GM12865 (cell line): ENCODE measurements at regions not wholly inside any gene's neighbourhood (a gene's known extent, or its start where the extent isn't known, plus 50 kb on each side); places are given as distances from the start of the nearest gene placed in this dataset.

Experiments
- DNase-seq: peaks from one replicate; pipeline ENCODE4 v3.0.0; 2010; ENCODE audit warnings: low read depth
- H3K4me3 ChIP-seq: 2 replicates; pipeline ENCODE4 v1.5.1; 2011; ENCODE audit warnings: mild to moderate bottlenecking, low read depth, low read length, control low read depth
- TF ChIP-seq, protein P1 (sequence below): IDR thresholded peaks from 2 replicates; pipeline ENCODE4 v1.5.1; 2011; ENCODE audit warnings: low read length, control low read depth, low read depth, inconsistent platforms; ENCODE audit not compliant: insufficient read depth; ENCODE audit errors: missing control alignments

DNA sequence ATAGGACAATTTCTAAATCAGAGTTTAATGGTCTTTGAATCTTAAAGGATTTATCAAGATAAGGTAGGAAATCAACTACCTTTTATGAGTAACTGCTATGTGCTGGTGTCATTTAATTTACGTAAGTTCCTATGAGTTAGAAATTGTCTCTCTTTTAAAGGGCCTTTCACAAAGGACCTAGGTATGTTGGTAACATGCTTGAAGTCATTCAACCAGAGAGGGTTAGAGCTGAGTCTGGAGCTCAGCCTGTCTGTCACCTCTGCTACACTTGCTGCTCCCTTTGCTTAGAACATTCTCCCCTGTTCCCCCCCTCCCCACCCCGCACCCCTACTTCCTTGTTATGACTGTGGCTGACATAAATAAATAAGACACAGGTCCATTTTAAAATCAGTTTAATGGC lies 190.3 kb upstream of the SEMA6A start:
- TF ChIP-seq, protein P1, sequence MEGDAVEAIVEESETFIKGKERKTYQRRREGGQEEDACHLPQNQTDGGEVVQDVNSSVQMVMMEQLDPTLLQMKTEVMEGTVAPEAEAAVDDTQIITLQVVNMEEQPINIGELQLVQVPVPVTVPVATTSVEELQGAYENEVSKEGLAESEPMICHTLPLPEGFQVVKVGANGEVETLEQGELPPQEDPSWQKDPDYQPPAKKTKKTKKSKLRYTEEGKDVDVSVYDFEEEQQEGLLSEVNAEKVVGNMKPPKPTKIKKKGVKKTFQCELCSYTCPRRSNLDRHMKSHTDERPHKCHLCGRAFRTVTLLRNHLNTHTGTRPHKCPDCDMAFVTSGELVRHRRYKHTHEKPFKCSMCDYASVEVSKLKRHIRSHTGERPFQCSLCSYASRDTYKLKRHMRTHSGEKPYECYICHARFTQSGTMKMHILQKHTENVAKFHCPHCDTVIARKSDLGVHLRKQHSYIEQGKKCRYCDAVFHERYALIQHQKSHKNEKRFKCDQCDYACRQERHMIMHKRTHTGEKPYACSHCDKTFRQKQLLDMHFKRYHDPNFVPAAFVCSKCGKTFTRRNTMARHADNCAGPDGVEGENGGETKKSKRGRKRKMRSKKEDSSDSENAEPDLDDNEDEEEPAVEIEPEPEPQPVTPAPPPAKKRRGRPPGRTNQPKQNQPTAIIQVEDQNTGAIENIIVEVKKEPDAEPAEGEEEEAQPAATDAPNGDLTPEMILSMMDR = no peak
- peak; percentile 52 for DNase-seq
- H3K4me3 ChIP-seq = peak overlapping the region; percentile 54

DNA sequence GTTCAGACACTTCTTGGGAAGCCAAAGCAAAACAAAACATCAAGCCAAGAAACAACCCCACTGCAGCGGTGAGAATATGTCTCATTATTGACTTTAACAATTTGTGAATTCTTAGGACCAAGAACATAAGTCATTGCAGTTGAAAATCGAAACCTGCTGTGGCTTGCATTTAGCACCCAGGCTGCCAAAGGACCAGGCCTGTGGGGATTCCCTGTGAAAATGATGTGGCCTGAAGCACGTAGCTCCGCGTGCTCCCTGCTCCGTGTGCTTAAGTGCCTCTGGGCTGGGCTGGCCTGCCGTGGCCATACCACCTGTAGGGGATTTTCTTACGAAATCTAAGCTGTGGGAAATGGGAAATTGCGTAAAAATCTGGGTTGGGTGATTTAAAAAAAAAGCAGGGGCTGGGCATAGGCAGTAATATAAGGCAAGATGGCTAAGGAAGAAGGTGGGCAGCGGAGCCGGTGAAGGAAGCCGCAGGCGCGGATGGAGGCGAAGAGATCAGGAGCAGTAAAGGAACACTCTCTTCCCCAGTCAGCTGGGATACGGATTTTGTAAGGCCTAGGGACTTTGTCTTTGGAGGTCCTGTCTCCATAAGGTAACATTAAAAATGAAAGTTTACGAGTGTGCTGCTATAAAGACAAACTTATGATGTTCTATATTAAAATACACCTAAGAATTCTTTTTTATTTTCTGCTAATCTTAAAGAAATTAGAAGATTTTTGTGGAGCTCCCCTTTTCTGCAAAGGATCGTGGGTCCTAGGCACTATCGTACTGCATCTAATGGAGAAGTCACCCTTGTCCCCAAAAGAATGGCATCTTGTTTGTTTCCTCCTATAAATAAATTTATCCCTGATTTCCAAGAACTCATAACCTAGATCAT lies 189.6 kb upstream of the SEMA6A start:
- peak overlapping the region; percentile 54 for H3K4me3 ChIP-seq
- peak; percentile 95 for DNase-seq
- TF ChIP-seq, protein P1 = no peak

DNA sequence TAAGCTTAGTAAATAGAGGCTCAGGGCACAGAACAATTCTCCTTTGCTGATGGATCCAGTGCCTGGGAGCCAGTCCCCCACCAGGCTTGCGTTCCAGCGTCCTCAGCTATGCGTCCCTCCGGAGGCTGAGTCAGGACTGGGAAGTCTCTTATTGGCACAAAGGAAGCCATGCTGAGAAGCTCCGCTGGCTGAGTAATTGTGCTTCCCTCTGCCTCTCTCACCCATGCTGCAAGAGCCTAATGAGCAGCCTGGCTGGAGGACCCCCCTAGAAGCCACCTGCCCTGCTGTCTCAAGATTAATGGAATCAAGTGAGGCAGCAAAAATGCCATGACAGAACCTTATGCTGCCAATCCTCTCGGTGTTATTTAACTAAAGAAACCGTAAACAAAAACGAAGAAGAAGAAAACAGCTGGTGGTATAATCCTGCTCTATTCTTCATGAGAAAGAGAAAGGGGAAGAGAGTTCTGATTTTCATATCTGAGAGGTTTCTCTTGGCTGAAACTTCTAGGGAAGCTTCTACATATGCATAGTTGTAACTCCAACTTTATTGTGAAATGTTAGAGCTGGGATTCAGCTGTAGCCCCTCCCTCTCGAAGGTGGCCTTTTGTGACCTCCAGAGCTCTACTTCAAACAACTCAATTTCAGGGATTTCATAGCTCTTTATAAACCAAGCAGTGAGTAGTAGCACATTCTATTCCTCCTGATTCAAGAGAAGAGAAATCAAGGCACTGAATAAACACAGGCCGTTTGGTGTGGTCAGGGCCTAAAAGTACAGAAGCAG lies 185.4 kb upstream of the SEMA6A start:
- H3K4me3 ChIP-seq = no peak overlapping the region
- TF ChIP-seq, protein P1 = no peak
- DNase-seq = no peak

- no peak overlapping the region for H3K4me3 ChIP-seq
- TF ChIP-seq, protein P1 = no peak
- no peak for DNase-seq
Measured at GRCh38 chr5:116757326-116757725, 182.7 kb upstream of the SEMA6A start.

GRCh38 chr5:116756531-116756930 lies 181.9 kb upstream of the SEMA6A start:
- H3K4me3 ChIP-seq = no peak overlapping the region
- TF ChIP-seq, protein P1 = no peak
- DNase-seq = no peak

- no peak overlapping the region for H3K4me3 ChIP-seq
- no peak for DNase-seq
- TF ChIP-seq, protein P1 = no peak
Measured at GRCh38 chr5:116754556-116754955, 179.9 kb upstream of the SEMA6A start.
